ENCODE measurements at regions not wholly inside any gene's neighbourhood (a gene's known extent, or its start where the extent isn't known, plus 50 kb on each side); places are given as distances from the start of the nearest gene placed in this dataset.

DNA sequence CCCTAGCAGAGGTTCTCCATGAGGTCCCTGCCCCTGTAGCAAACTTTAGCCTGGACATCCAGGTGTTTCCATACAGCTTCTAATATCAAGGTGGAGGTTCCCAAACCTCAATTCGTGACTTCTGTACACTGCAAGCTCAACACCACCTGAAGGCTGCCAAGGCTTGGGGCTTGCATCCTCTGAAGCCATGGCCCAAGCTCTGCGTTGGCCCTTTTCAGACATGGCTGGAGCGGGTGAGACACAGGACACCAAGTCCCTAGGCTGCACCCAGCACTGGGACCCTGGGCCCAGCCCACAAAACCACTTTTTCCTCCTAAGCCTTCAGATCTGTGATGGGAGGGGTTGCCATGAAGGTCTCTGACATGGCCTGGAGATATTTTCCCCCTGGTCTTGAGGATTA lies 1292.0 kb downstream of the CDH8 start:
- BruUV-seq (replicated peaks): no TSS peak
- ATAC-seq (no peak), FAIRE-seq (no peak), DNase-seq (ENCODE audit: low read depth, low spot score) (no peak)
- Histone ChIP-seq H3K4me2 (ENCODE audit: control insufficient read depth, insufficient read depth) (no peak overlapping the region), H3K27me3 (replicated peaks in 1 of 2; ENCODE audit: control insufficient read depth in 2 of 2, insufficient read depth in 2 of 2, low read length in 1 of 2) (no peaks in the 10 kb centered on the region), H3K9me3 (replicated peaks; ENCODE audit: control insufficient read depth, insufficient read depth, low read length) (no peaks in the 10 kb centered on the region), H3K79me2 (ENCODE audit: control insufficient read depth, insufficient read depth, low read length) (no peaks in the 10 kb centered on the region), H3K4me3 (no peak overlapping the region), H3K4me1 (ENCODE audit: control insufficient read depth, insufficient read depth, low read length) (no peaks in the 10 kb centered on the region), H3K9ac (ENCODE audit: control insufficient read depth, insufficient read depth, low read length) (no peak overlapping the region), H4K20me1 (ENCODE audit: control insufficient read depth, insufficient read depth) (no peaks in the 10 kb centered on the region), H2AFZ (ENCODE audit: control insufficient read depth, low read depth, low read length) (no peak overlapping the region), H3K27ac (ENCODE audit: control insufficient read depth, insufficient read depth) (no peak overlapping the region), H3K36me3 (ENCODE audit: control insufficient read depth in 2 of 2, insufficient read depth in 2 of 2, low read length in 1 of 2) (no peaks in the 10 kb centered on the region)
- in situ Hi-C loops (cut with MboI): no loop called here
- intact Hi-C loops (cut with micrococcal nuclease; ENCODE audit: unreplicated experiment): no loop called here
- SMC1A ChIA-PET (ENCODE audit: uncharacterized antibody, unreplicated experiment): interaction anchor here (0.6 kb wide), 1 partner anchor 58 kb away, joined by 3 read pairs; no protein-coding TSS in a partner anchor
- TF ChIP-seq REST (IDR thresholded peaks at IDR 0.05; ENCODE audit: low read depth, low read length): no peak
- no peak for TF ChIP-seq PML (IDR thresholded peaks at IDR 0.05; ENCODE audit: low read length)
- no peak for TF ChIP-seq STAT1 (conservative IDR thresholded peaks at IDR 0.05)
- no peak for TF ChIP-seq SMC3 (IDR thresholded peaks at IDR 0.05; ENCODE audit: borderline replicate concordance, low read length)
- TF ChIP-seq NFXL1 (IDR thresholded peaks at IDR 0.05; ENCODE audit: borderline replicate concordance): no peak
- TF ChIP-seq SUZ12 (IDR thresholded peaks at IDR 0.05; ENCODE audit: unreplicated experiment): no peak
- no peak for TF ChIP-seq SIX5 (IDR thresholded peaks at IDR 0.05; ENCODE audit: low read depth, low read length, severe bottlenecking)
- no peak for TF ChIP-seq TCF7 (IDR thresholded peaks at IDR 0.05; ENCODE audit: borderline replicate concordance)
- TF ChIP-seq PKNOX1 (IDR thresholded peaks at IDR 0.05): no peak
- TF ChIP-seq STAT3 (IDR thresholded peaks at IDR 0.05; ENCODE audit: low read depth, low read length): no peak
- no peak for TF ChIP-seq RCOR1 (conservative IDR thresholded peaks at IDR 0.05; ENCODE audit: low read depth, low read length)
- POLR2A ChIA-PET: no interaction called here
- RAD21 ChIA-PET (ENCODE audit: unreplicated experiment): no interaction called here
- CTCF ChIA-PET: no interaction called here
- 0% methylated on average over 3 of the region's 3 CpGs for WGBS (ENCODE audit: insufficient coverage, insufficient replicate concordance, low lambda C conversion rate, missing lambda C conversion rate)
